ENCODE measurements at regions not wholly inside any gene's neighbourhood (a gene's known extent, or its start where the extent isn't known, plus 50 kb on each side); places are given as distances from the start of the nearest gene placed in this dataset.

DNA sequence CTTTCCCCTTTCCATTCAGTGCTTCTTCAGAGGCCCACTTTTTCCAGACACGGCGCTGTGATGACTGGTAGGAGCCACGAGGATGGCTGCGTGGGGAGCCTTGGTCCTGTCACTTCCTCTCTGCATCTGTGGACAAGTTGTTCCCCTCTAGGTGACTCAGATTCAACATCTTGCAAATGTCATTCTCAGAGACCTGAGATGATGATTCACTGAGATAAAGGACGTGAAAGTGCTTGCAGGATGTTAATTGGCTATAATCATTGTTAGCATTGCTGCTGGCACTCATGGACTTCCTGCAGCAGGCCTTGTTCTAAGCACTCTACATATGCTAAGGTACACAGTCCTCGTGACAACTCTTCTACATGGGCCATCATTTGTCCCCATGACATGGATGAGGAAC is 489.8 kb upstream of the ZMIZ1 start:
- DNase-seq = peak; percentile 53 to 71

DNA sequence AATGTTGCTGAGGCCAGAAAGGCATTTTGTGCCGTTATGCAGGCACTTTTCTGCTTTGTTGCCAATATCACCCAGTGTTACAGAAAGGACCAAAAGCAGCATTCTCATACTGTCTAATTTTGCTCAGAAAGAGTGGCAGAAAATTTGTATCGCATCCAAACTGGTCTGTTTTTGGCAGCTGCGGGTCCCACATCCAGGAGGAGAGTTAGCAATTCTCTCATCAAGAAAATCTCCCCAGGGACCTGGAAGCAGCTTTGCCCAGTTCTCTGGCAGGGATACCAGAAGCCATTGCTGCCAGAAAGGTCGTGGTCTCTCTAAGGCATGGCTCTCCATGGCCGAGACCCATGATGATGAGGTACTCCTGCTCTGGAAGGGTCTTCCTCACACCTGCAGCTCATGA is 489.2 kb upstream of the ZMIZ1 start:
- DNase-seq = no peak

DNA sequence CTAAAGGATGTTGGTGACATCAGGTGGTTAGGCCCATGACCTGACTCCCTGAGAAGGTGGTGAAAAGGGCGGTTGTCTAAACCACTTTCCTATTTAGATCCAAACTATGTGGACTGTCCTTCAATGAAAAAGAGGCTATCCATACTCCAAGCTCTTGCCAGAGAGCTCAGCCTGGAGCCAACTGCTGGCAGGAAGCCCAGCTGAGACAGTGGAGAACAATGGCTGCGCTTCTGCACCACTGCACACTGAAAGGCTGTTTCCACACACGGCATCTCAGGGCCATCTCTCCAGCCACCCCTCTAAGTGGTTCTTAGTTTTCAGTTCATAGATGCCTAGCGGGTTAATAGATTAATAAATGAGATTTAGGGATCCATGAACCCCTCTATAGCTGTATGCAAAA is 488.8 kb upstream of the ZMIZ1 start:
- DNase-seq = no peak

DNA sequence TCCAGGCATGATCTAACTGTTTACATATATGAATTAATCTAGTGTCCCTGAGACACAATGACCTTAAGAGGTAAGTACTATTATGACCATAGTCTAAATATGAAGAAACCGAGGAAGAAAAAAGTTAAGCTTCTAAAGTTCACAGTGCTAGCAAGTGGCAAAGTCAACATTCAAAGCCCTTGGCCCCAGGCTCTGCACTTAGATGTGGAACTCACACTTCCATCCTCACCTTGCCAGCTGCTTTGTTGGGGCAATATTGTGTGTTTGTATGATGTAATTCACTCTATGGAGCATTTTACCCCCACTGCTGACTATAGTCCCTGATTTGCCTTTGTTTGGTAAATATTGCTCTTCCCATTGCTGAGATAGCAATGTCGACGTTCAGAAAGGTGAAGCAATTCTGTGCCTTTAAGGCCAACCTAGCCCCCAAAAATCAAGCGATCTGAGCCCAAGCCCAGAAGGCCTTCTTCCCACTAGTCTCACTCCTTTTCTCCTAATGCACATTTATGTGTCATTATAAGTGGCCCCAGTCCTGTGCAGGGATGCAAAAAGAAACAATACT is 487.6 kb upstream of the ZMIZ1 start:
- DNase-seq = no peak

DNA sequence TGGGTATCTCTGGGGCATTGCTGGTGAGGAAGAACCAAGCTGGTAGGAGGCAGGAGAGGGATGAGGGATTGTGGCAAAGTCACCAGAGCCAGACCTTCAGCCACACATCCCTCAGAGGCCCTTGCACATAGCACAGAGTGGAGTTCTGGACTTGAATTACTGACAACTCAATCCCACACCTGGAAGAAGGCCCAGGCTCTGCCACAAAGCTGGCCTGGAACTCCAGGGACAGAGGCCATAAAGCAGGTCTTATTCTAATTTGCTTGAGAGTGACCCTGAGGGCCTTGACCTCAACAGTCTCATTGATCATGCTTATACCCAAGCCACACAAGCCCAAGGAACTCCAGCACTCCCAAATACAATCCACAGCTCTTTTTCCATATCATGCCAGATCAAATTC is 486.2 kb upstream of the ZMIZ1 start:
- no peak for DNase-seq

DNA sequence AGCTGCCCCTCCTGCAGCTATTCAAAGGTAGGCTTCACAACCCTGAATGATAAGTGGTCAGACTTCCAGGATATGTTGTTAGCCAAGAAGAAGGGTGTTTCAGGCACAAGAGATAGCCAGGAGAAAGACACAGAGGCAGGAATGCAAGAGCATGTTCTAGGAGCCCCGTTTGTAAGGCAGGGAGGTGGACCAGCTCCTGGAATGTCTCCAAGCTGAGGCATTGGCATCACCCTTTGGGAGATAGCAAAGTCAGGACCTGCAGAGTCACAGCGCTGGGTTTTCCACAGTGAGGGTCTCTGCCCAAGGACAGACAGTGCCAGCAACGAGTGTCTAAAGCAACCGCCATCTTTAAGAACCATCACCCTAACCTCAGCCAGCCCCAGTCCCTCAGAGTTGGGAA is 484.5 kb upstream of the ZMIZ1 start:
- DNase-seq = no peak

DNA sequence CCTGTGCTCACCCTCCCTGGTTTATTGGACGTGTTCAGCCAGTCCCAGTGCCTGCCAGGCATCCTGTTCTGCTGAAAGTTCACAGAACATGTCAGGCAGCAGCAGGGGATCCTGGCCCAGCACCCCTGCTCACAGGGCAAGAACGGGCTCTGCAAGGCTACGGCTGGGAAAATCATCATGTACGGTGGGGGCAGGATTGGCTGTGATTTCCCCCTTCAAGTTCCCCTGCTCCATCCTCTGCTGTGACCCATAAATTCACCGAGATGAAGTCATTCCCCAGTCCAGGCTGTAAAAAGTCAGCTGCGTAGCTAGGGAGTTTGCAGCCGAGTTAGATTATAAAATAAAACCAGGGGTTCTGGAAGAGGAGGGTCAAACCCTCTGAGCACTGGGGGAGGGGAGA is 484.1 kb upstream of the ZMIZ1 start:
- DNase-seq = no peak

DNA sequence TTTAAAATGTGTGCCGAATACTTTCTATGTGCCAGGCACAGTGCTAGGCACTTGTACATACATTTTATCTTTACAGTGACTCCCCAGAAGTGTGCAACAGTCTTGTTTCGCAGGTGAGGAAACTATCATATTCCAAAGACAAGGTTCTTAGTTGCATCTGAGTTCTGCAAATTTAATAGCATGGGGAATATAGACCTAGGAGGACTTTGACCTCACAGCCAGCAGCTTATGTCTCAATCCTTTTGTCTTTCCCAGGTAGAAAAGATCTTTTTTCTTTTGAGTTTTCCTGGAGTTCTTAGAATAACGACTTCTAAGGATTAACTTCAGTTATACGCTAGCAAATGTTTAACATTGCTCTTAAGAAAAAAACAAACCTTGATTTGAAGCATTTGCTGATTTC is 482.8 kb upstream of the ZMIZ1 start:
- DNase-seq = no peak

DNA sequence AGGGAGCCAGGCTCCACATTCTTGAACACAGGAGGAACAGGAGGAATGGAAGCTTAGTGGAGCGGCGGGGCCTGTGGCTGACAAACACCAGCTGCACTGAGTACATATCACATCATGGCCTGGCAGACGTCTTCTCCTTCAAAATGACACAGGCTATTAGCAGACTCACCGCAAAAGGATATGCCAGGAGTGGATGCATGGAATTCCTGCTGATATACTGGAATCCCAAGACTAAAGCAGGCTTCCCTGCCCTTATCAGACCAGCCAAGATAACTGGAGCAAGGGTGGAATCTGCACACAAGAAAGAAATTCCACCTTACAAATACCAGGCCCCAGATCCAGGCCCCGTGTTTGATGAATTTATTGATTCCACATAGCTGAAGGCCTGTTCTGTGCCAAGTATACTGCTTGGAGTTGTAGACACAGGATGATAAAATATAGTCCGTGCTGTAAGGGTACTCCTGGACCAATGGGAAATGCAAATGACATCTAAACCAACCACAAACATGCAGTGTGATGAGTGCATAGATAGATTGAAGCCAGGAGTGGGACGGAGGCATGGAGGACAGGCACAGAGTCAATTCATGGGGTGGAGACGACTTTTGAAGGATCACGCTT is 480.5 kb upstream of the ZMIZ1 start:
- no peak for DNase-seq

DNA sequence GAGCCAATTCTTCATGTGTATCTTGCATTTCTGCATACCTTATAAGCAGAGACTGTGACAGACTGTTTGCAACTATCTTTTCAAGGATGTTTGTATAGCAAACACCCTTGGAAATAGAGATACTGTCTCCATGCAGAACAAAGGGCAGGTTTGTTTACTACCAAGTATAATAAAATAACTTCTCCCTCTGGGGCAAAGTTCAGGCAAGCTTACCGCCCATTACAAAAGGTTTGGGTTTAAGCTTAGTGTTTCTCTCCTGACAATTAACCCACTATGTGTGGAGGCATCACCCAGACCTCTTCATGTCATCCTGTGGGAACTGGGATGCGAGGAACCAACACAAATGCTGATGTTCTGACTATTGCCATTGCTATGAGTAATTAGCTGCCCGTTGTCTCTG is 479.1 kb upstream of the ZMIZ1 start:
- no peak for DNase-seq

DNA sequence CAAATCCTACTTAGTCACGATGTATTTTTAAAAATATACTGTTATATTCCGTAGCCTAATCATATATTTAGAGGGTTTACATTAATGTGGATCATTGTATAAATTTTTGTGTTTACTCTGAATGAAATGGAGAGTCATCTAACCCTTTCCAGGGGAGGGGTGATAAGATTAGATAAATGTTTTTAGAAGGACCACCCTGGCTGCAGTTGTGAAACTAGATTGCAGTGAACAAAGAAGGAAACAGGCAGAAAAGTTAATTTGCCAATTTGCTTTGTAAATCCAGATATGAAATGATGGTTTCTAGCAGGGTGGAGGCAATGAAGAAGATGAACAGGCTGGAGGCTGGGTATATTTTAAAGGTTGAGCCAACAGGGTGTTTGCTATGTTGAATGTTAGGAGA is 477.7 kb upstream of the ZMIZ1 start:
- no peak for DNase-seq

DNA sequence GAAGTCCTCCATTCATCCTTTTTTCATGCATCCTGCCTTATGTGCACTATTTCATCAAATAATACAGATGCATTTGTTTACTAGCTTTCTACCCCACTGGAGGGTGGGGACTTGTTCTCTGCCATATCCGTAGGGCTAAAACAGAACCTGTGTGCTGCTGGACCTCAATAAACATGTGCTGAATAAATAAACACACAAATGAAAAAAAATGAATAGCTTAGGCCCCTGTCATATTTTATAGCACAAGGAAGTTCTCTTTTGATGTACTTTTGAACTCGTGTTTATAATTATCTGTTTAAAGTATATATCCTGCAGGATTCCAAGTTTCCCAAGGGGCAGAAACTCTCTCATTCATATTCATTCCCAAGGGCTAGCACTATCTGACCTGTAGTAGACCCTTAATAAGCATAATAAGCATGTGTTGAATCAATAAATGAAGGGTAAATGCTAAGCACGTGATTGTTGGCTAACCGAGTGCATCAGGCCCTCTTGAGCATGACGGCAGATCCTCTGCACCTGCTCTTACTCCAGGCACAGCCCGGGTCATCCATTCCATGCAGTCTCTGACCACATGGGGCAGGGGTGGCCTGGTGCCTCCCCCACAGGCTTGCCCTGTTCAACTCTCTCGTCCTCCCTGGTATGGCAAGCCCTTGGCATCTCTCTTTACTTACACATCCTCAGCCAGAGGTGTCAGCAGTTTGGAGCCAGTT is 474.1 kb upstream of the ZMIZ1 start:
- no peak for DNase-seq

DNA sequence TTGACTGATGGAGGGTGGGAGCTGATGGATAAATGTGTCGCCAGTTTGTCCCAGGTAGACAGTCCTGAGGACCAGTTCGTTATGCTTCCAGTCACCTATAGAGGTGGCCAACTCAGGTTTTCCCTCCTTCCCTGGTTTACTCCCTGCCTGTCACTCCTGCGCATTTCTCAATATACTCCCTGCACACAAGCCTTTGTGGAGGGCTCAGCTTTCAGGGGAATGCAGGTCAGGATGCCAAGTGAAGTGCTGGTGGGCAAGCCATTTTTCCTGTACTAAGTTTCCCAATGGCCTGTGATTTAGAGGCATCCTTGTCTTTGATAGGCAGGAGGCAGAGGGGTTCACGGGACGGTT is 473.5 kb upstream of the ZMIZ1 start:
- DNase-seq = no peak

DNA sequence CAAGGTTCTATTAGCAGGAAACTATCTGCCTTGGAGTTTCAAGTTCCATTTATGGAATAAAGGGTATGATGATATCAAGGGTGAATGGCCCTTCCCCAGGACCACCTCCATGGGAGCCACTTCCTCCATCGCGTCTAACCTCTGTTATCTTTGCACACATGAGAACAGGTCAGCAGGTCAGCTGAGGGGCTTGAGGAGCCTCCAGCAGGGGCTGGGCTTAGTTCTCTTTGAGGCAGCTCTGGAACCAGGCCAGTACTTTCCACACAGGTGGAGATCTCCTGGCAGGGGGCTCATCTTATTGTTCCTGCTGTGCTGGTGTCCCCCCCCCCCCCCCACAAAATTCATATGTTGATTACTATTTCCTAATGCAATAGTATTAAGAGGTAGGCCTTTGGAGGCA is 472.2 kb upstream of the ZMIZ1 start:
- no peak for DNase-seq

DNA sequence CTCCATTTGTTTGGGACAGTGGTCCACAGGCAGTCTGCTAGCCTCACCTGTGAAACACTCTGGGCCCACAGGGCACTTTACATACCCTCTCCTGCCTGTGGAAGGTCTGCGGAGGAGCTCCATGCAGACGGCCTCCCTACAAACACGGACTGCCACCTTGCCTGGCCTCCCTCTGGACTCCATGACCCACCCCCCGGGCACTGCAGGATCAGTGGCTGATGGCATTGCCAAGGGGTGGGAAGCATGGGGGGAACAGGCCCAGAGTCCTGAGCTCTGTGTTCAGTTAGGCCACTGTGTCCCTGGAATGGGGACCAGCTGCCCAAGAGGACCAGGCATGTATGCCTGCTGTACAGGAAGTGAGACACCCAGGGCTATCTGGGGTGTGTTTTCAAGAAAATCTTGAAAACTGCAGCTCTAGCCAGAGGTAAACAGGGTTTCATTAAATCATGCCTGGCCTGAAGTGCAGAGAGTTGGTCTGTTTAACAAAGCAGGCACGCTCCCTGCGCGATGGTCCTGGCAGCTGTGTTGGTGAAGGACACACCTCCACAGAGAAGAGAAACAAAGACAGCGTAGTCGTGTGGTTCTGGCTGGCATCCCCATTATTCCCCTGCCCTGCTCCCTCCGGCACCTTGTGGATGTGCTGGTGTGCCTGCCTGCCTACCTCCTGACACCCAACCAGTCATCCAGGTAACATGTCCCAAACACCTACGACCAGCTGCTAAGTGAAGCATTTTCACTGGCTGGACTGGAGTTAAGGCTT is 470.8 kb upstream of the ZMIZ1 start:
- no peak for DNase-seq

DNA sequence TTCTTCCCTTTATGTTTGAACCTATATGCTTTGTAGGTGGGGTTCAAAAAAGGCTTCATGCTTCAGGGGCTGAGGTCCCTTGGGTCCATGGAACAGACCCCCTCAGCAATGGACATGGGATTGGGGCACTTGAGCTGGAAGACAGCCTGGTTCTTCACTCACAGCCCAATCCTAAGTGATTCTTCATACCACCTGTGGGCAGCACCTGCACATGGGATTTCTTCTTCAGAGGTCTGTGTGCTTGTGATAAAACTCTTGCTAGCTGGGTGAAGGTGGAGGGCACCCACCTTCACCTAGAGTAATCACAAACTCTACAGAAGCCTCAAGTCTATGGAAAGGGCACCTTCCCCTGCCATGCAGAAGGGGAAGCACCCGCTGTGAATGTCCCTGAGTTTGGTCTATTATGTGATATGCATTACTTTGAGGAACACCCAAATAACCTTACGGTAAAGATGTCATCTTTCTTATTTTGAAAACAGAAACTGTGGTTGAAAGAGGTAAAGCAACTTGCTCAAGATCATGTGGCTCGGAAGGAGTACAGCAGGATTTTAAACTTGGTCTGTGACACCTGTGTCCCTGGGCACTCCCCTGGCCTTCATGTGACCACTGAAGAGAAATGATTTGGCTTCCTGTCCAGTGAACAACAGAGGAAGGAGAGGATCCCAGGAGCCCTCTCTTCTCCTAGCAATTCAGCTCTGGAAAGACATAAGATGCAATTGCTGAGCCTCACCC is 469.5 kb upstream of the ZMIZ1 start:
- no peak for DNase-seq

DNA sequence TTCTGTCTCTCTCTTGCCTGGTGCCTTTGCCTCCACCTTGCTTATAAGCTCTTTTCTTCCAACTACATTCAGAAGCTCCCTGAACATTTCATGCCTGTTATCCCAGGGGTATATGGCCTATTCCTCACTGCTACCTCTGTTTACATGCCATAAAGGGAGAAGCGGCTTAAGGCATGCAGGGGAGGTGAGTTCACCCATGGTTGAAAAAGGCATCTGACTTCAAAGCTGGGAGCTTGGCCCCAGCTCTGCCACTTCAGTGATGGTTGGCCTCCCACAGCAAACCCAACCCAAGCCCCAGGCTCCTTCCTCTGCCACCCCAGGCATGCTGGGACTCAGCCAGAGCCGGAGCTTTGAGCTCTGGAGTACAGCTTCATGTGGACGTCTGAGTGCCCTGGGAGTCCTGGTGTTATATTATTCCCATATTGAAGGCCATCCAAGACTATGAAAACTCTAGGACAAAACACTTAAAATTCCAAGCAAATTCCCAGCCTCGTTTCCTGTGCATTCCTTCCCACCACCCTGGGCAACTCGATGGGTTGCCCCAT is 468.6 kb upstream of the ZMIZ1 start:
- DNase-seq = no peak

DNA sequence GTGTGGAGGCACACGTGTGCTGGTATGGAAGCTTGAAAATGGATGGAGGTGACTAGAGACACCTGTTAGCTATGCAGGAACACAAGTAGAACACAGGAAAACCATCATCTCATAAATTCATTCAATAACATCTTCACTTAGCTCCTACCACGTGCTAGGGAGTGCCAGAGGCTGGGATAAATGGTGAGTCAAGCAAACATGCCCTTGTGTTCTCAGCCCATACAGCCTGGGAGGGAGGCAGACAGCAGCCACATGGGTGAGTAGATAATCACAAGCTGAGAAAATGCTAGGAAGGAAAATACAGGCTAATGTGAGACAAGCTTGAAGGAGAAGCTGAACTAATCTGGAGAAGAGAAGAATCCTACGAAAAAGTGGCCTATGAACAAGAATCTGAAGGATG is 468.0 kb upstream of the ZMIZ1 start:
- no peak for DNase-seq

DNA sequence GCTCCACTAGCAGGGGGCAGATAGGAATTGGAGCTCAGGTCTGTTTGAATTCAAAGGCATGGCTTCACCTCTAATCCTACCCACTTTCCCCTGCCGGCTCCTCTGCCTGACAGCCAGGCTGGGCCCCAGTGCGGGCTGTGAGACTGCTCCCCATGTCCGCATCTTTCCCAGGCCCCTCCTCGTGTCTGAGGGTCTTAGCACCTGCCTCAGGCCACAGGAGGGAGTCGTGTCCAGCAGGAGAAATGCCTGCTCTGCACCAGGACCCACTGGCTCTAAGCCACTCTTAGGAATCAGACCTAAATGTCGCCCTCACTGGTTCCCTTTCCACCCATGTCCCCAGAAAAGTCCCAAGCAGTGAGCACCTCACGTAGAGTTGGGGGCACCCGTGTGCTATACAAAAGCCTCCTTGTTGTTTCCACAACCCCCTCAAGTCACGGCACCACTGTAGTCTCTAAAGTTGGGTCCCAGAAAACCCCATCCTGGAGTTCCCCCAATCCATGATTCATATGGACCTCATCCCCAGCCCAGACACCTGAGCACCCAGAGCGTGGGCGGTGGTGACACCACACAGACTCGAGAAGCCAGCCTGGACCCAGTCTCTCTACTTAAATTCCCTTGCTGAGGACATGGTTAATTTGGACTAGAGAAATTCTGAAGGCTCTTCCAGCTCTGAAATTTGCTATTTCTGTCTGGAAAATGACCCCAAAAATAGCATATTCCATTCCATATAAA is 466.4 kb upstream of the ZMIZ1 start:
- peak; percentile 8 to 40 for DNase-seq

DNA sequence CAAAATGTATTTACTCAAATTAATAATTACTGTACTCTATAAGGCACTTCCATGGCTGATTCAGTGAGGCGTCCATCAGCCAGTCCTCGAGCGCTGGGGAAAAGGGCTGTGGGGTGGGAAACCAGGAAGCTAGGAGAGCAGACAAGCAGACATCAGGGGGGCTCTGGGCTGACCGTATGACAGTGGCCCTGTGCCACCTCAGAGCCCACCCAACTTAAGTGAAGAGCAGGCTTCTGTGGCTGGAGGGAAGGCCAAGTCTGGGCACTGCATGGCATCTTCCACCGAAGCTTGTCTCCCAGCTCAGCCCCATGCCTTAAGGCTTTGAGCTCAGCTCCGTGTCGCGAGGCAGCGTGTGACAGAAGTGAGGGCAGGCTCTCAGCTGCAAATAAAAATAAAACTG is 464.5 kb upstream of the ZMIZ1 start:
- DNase-seq = no peak

DNA sequence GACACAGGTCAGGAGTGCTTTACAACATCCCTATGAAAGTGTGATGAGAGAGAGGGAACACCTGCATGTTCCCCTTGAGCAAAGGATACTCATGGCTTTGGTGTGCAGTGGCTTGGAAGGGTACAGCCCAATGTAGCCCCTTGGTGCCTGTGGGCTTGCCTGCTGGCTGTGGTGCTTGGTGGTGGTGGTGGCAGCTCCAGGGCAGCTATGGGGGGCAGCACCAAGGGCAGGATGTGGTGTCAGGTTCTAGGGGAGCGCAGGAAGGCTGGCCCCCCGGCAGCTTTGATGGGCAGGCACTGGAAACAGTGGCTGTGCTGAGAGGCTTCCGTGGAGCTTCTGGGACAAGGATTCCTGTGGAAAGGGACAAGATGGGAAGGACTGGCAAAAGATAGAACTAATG is 464.0 kb upstream of the ZMIZ1 start:
- DNase-seq = no peak

DNA sequence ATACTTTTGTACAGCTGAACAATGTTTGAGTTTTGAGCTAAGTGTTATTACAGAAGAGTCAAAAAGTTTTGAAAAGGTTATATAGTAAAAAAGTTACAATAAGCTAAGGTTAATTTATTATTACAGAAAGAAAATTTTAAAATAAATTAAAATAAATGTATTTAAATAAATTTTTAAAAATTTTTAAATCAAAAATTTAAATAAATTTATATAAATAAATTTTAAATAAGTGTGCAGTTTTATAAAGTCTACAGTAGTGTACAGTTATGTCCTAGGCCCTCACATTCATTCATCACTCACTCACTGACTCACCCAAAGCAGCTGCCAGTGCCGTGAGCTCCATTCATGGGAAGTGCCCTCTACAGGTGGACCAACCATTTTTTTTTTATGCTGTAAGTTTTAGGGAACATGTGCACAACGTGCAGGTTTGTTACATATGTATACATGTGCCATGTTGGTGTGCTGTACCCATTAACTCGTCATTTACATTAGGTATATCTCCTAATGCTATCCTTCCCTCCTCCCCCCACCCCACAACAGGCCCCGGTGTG is 462.9 kb upstream of the ZMIZ1 start:
- no peak for DNase-seq

Data from activated CD4-positive, alpha-beta T cell treated with anti-CD3 and anti-CD28 coated beads, Interleukin-2, amount 50 U/mL, for 48 hours (primary cell).